WTC11 (cell line): ENCODE measurements at regions not wholly inside any gene's neighbourhood (a gene's known extent, or its start where the extent isn't known, plus 50 kb on each side); places are given as distances from the start of the nearest gene placed in this dataset.

Experiments used
- CREB1 ChIP-seq: sonication (generic); formaldehyde crosslinking; IDR thresholded peaks from 2 replicates; pipeline ENCODE4 v1.8.0; 2023; ENCODE audit warnings: mild to moderate bottlenecking, missing genetic modification reagents
- CTCF ChIP-seq: fragments of 200-600 bp; IDR thresholded peaks from 2 replicates; pipeline ENCODE4 v1.8.0; 2022; ENCODE audit warnings: antibody characterized with exemption
- E2F4 ChIP-seq: sonication (generic); formaldehyde crosslinking; IDR thresholded peaks from 2 replicates; pipeline ENCODE4 v1.8.1; 2022; ENCODE audit warnings: low read depth, mild to moderate bottlenecking, moderate library complexity, missing genetic modification reagents, borderline replicate concordance
- FOXP1 ChIP-seq: sonication (generic); formaldehyde crosslinking; IDR thresholded peaks from 2 replicates; pipeline ENCODE4 v1.8.0; 2022; ENCODE audit warnings: missing genetic modification reagents, mild to moderate bottlenecking, moderate library complexity, borderline replicate concordance
- HMGXB4 ChIP-seq: sonication (generic); formaldehyde crosslinking; IDR thresholded peaks from 2 replicates; pipeline ENCODE4 v1.8.1; 2023; ENCODE audit warnings: mild to moderate bottlenecking, moderate library complexity, missing genetic modification reagents
- MYBL2 ChIP-seq: sonication (generic); formaldehyde crosslinking; IDR thresholded peaks from 2 replicates; pipeline ENCODE4 v1.8.1; 2023; ENCODE audit warnings: mild to moderate bottlenecking, moderate library complexity, missing genetic modification reagents
- SMAD3 ChIP-seq: sonication (generic); formaldehyde crosslinking; IDR thresholded peaks from 2 replicates; pipeline ENCODE4 v1.8.0; 2022; ENCODE audit warnings: missing genetic modification reagents, mild to moderate bottlenecking, borderline replicate concordance
- ZNF232 ChIP-seq: sonication (generic); formaldehyde crosslinking; IDR thresholded peaks from 2 replicates; pipeline ENCODE4 v1.8.0; 2022; ENCODE audit warnings: mild to moderate bottlenecking, missing genetic modification reagents
- ZNF263 ChIP-seq: sonication (generic); formaldehyde crosslinking; IDR thresholded peaks from 2 replicates; pipeline ENCODE4 v1.8.1; 2022; ENCODE audit warnings: low read depth, mild to moderate bottlenecking, moderate library complexity, missing genetic modification reagents
- ZNF423 ChIP-seq: fragments of 250-450 bp; sonication (Bioruptor Pico); IDR thresholded peaks from 2 replicates; pipeline ENCODE4 v2.1.2; 2022; ENCODE audit warnings: mild to moderate bottlenecking, moderate library complexity

GRCh38 chr20:7673841-7674240, 266.4 kb downstream of the HAO1 start:
- TF ChIP-seq CTCF (no peak), ZNF263 (CRISPR knock-in tag) (no peak), ZNF232 (no peak), SMAD3 (no peak), FOXP1 (CRISPR knock-in tag) (no peak), HMGXB4 (CRISPR knock-in tag) (no peak), ZNF423 (CRISPR knock-in tag) (no peak), CREB1 (no peak), E2F4 (CRISPR knock-in tag) (no peak), MYBL2 (no peak)
